Activated naive CD4-positive, alpha-beta T cell treated with anti-CD3 and anti-CD28 coated beads, Interleukin-2, amount 10 ng/mL, durations not matched to agents 7 days and 5 days (primary cell): ENCODE measurements at regions not wholly inside any gene's neighbourhood (a gene's known extent, or its start where the extent isn't known, plus 50 kb on each side); places are given as distances from the start of the nearest gene placed in this dataset.

Source experiments
- CTCF ChIA-PET: fragments of 350-600 bp; sonication (Branson Sonifier 250); formaldehyde crosslinking; loops from one replicate; lab custom pipeline; 2021; ENCODE audit warnings: antibody characterized with exemption; lab: Charles Lee
- DNase-seq: peaks from one replicate; pipeline ENCODE4 v3.0.0-alpha.2; 2020
- H3K27ac Mint-ChIP-seq: one replicate; pipeline ENCODE4 v1.8.0; 2021; ENCODE audit warnings: mild to moderate bottlenecking, moderate library complexity, mixed read lengths
- H3K27me3 Mint-ChIP-seq: one replicate; pipeline ENCODE4 v1.8.0; 2021; ENCODE audit warnings: mild to moderate bottlenecking, mixed read lengths
- H3K36me3 Mint-ChIP-seq: one replicate; pipeline ENCODE4 v1.8.0; 2021; ENCODE audit warnings: mixed read lengths
- H3K4me1 Mint-ChIP-seq: one replicate; pipeline ENCODE4 v1.8.0; 2021; ENCODE audit warnings: mixed read lengths
- H3K4me3 Mint-ChIP-seq: one replicate; pipeline ENCODE4 v1.8.0; 2021; ENCODE audit warnings: mild to moderate bottlenecking, moderate library complexity, mixed read lengths
- H3K9me3 Mint-ChIP-seq: one replicate; pipeline ENCODE4 v1.8.0; 2021; ENCODE audit warnings: mixed read lengths

DNA sequence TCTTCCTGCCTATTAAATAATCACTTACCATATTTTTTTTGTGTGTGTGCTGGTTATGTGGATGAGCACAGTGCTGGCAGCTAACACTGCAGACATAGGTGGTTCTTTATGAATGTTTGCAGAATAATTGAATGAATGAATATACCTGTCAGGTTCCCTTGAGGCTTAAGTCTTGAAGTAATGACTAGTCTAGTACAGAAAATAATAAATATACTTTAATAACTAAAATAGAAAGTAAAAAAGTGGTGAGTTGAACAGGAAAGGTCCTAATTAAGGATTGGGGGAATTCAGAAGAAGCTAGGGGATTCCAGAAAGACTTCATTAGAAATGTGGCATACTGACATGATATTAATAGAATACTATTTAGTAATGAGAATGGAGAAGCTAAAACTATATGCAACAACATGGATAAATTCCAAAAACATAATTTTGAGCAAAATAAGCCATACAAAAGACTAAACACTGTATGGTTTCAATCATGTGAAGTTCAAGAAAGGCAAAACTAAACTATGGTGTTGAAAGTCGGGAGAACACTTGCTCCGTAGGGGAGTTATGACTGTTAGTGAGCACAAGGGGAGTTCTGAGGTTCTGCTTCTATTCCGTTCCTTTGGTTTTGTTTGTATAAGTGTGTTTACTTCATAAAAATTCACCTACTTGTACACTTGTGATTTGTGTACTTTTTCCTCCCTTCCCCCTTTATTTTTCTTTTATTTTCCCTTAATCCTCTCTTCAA lies 464.6 kb downstream of the MTX2 start:
- Mint-ChIP-seq H3K4me3 (no peak overlapping the region), H3K4me1 (no peaks in the 10 kb centered on the region), H3K27ac (no peak overlapping the region), H3K27me3 (peaks cover 4% of the 10 kb centered on the region), H3K36me3 (no peaks in the 10 kb centered on the region), H3K9me3 (no peaks in the 10 kb centered on the region)
- DNase-seq = no peak
- CTCF ChIA-PET = no interaction called here

DNA sequence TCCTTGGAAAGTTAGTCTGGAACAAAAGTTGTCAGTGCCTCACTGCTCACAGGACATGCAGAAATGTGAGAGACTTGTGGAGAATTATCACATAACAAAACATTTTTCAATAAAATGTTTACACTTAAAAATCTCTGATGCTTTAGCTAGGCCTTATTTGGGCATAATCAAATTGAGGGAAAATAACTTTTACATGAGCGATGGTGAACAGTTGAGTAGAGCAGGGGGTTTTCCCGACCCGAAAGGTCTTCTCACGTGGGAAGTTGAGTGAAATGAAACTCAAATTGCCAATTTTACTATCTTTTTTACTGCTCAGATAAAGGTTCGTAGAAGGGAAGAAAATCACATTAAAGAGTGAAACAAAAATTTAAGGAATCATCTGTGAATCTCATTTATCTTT lies 465.6 kb downstream of the MTX2 start:
- H3K9me3 Mint-ChIP-seq = no peaks in the 10 kb centered on the region
- H3K4me3 Mint-ChIP-seq = no peak overlapping the region

DNA sequence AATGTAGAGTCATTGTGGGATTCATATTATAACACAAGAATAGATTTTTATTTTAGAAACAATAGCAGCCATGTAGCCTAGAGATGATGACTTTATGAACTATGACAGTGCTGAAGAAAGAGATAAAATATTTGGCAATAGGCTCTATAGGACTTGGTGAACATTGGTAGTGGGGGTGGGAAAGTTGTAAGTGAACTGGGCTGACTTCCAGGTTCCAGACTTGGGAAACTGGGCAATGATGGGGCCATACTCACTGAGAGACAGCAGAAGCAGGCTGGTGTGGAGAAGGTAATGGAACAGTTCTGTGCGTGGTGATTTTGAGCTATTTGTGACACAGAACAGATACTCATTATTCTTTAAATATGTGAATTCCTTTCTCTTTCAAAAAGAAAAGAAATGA lies 470.3 kb upstream of the HNRNPA3 start:
- Mint-ChIP-seq H3K9me3 (no peaks in the 10 kb centered on the region), H3K27ac (no peak overlapping the region), H3K4me3 (no peak overlapping the region), H3K36me3 (no peaks in the 10 kb centered on the region), H3K27me3 (peaks cover 4% of the 10 kb centered on the region), H3K4me1 (peaks cover 3% of the 10 kb centered on the region)
- CTCF ChIA-PET = no interaction called here
- no peak for DNase-seq

More for the DNA sequence above, 465.6 kb downstream of the MTX2 start:
- no peak overlapping the region for H3K27ac Mint-ChIP-seq
- DNase-seq = no peak
- H3K4me1 Mint-ChIP-seq = no peaks in the 10 kb centered on the region
- H3K27me3 Mint-ChIP-seq = peaks cover 4% of the 10 kb centered on the region
- CTCF ChIA-PET = no interaction called here
- H3K36me3 Mint-ChIP-seq = no peaks in the 10 kb centered on the region

DNA sequence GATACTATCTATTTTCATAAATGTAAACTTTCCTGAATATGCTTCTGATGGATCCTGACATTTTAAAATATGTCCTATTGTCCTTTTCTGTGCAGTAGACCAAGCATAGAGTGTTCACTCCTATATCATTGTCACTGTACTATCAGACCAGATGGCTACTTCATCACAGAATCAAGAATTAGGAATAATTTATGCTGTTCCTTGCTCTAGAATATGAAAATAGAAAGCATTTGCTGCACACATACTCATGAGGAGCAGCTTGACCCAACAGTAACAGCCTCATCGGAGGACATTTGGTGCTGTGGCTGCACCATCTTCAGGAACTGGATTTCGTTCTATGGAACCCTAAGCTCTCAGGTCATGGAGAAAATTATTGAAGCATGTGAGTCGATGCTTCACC lies 468.9 kb upstream of the HNRNPA3 start:
- no peak overlapping the region for H3K27ac Mint-ChIP-seq
- no peak for DNase-seq
- CTCF ChIA-PET = no interaction called here
- no peaks in the 10 kb centered on the region for H3K27me3 Mint-ChIP-seq
- no peaks in the 10 kb centered on the region for H3K9me3 Mint-ChIP-seq
- peaks cover 3% of the 10 kb centered on the region for H3K4me1 Mint-ChIP-seq
- H3K36me3 Mint-ChIP-seq = no peaks in the 10 kb centered on the region
- H3K4me3 Mint-ChIP-seq = no peak overlapping the region

DNA sequence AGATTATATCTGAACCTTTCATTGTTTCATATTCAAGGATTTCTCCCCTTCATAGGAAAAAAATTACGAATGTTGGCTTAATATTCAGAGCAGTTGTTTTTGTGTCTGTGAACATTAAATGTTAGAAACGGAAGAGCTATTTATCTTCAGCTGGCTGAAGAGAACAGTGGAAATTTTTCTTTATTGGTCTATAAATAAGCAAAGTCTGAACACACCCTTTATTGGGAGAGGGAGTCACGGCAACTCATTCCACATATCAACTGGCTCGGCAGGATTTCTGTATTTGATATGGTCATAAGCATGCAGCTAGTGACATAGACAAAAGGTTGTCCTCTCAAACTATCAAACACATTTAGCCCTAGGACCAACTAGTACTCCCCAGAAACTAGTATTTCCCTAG lies 468.4 kb upstream of the HNRNPA3 start:
- no peaks in the 10 kb centered on the region for H3K9me3 Mint-ChIP-seq
- CTCF ChIA-PET = no interaction called here

GRCh38 chr2:176745543-176746200 lies 466.9 kb upstream of the HNRNPA3 start:
- CTCF ChIA-PET = interaction anchor here (1.1 kb wide), 1 partner anchor 403 kb away, joined by 4 read pairs; no protein-coding TSS in a partner anchor
- no peak overlapping the region for H3K4me3 Mint-ChIP-seq

More for the DNA sequence above, 468.4 kb upstream of the HNRNPA3 start:
- Mint-ChIP-seq H3K36me3 (no peaks in the 10 kb centered on the region), H3K27ac (no peak overlapping the region), H3K4me1 (peaks cover 3% of the 10 kb centered on the region), H3K27me3 (no peaks in the 10 kb centered on the region), H3K4me3 (no peak overlapping the region)
- DNase-seq = no peak

DNA sequence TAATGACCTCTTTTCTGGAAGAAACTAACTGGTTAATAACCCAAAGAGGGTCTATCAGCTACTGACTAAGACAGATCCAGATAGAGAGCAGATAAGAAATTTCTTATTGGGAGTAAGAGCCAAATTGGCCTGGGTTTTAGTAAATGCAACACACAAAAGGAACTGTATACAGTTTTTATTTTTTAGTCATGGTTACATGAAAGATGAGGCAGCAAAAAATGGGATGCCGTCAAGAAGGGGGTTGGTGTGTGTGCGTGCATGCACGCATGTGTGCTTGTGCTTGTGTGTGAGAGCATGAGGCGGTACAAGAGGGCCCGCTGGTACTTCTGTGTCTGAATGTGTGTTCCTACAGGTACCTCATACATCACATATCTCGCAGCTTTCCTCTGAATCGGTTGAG lies 466.2 kb upstream of the HNRNPA3 start:
- Mint-ChIP-seq H3K4me3 (no peak overlapping the region), H3K9me3 (no peaks in the 10 kb centered on the region), H3K4me1 (peaks cover 3% of the 10 kb centered on the region), H3K27me3 (no peaks in the 10 kb centered on the region), H3K36me3 (no peaks in the 10 kb centered on the region), H3K27ac (no peak overlapping the region)
- CTCF ChIA-PET = interaction anchor here (1.1 kb wide), 1 partner anchor 402 kb away, joined by 4 read pairs; no protein-coding TSS in a partner anchor
- no peak for DNase-seq

More at GRCh38 chr2:176745543-176746200, 466.9 kb upstream of the HNRNPA3 start:
- H3K4me1 Mint-ChIP-seq = peaks cover 3% of the 10 kb centered on the region
- H3K9me3 Mint-ChIP-seq = no peaks in the 10 kb centered on the region
- no peaks in the 10 kb centered on the region for H3K36me3 Mint-ChIP-seq
- no peaks in the 10 kb centered on the region for H3K27me3 Mint-ChIP-seq
- DNase-seq = no peak
- H3K27ac Mint-ChIP-seq = no peak overlapping the region

- H3K4me1 Mint-ChIP-seq = peaks cover 3% of the 10 kb centered on the region
- H3K27me3 Mint-ChIP-seq = no peaks in the 10 kb centered on the region
- no peak overlapping the region for H3K4me3 Mint-ChIP-seq
- CTCF ChIA-PET = no interaction called here
- H3K9me3 Mint-ChIP-seq = no peaks in the 10 kb centered on the region
- no peak overlapping the region for H3K27ac Mint-ChIP-seq
- no peak for DNase-seq
- H3K36me3 Mint-ChIP-seq = no peaks in the 10 kb centered on the region
Measured at GRCh38 chr2:176747506-176747905, 465.1 kb upstream of the HNRNPA3 start.

GRCh38 chr2:176747928-176748327 lies 464.7 kb upstream of the HNRNPA3 start:
- no peaks in the 10 kb centered on the region for H3K9me3 Mint-ChIP-seq
- H3K4me3 Mint-ChIP-seq = no peak overlapping the region
- H3K27me3 Mint-ChIP-seq = no peaks in the 10 kb centered on the region
- H3K4me1 Mint-ChIP-seq = peaks cover 3% of the 10 kb centered on the region
- CTCF ChIA-PET = no interaction called here
- no peaks in the 10 kb centered on the region for H3K36me3 Mint-ChIP-seq
- no peak for DNase-seq
- no peak overlapping the region for H3K27ac Mint-ChIP-seq

- H3K9me3 Mint-ChIP-seq = no peaks in the 10 kb centered on the region
- peaks cover 3% of the 10 kb centered on the region for H3K4me1 Mint-ChIP-seq
- no peak overlapping the region for H3K4me3 Mint-ChIP-seq
- peaks cover 4% of the 10 kb centered on the region for H3K27me3 Mint-ChIP-seq
- no peak overlapping the region for H3K27ac Mint-ChIP-seq
- CTCF ChIA-PET = no interaction called here
- no peaks in the 10 kb centered on the region for H3K36me3 Mint-ChIP-seq
- no peak for DNase-seq
Measured at GRCh38 chr2:176748662-176749061, 463.9 kb upstream of the HNRNPA3 start.

- Mint-ChIP-seq H3K27ac (no peak overlapping the region), H3K36me3 (no peaks in the 10 kb centered on the region), H3K27me3 (peaks cover 4% of the 10 kb centered on the region), H3K4me1 (no peaks in the 10 kb centered on the region), H3K4me3 (no peak overlapping the region), H3K9me3 (no peaks in the 10 kb centered on the region)
- CTCF ChIA-PET = no interaction called here
- DNase-seq = no peak
Measured at GRCh38 chr2:176751314-176752227, 461.0 kb upstream of the HNRNPA3 start.

DNA sequence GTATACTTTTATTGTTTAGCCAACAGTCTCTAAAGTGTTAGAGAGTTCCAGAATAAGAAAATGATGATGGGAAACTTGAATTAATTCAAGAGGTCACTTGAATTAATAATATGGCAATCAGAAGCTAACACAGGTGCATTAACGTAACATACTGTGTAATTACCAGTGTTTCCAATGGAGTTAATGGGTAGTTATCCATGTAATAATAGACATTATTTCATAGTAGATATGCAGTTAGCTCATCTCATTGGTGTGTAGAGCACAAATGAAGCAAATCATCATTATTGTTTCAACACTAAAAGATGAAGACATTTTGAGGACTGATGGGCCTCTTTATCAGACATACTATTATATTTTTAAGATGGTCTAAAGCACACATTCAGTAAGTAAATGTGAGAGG lies 460.3 kb upstream of the HNRNPA3 start:
- no peaks in the 10 kb centered on the region for H3K9me3 Mint-ChIP-seq
- H3K27ac Mint-ChIP-seq = no peak overlapping the region
- no peak for DNase-seq
- no peaks in the 10 kb centered on the region for H3K36me3 Mint-ChIP-seq
- CTCF ChIA-PET = no interaction called here
- H3K27me3 Mint-ChIP-seq = peaks cover 5% of the 10 kb centered on the region
- no peaks in the 10 kb centered on the region for H3K4me1 Mint-ChIP-seq
- no peak overlapping the region for H3K4me3 Mint-ChIP-seq

DNA sequence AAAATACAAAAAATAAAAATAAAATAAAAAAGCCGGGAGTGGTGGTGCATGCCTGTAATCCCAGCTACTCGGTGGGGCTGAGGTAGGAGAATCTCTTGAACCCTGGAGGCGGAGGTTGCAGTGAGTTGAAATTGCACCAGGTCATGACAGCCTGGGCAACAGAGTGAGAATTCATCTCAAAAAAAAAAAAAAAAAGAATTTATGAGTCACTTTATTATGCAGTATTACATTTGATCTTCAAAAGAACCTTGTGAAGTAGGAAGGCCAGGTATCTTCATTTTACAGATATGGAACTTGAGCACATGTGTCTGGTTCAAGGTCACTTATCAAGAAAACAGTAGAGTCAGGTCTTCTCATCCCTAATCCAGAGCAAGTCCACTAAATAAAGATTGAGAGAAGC lies 459.4 kb upstream of the HNRNPA3 start:
- Mint-ChIP-seq H3K4me3 (no peak overlapping the region), H3K36me3 (no peaks in the 10 kb centered on the region), H3K27ac (no peak overlapping the region), H3K27me3 (peaks cover 12% of the 10 kb centered on the region), H3K4me1 (no peaks in the 10 kb centered on the region), H3K9me3 (no peaks in the 10 kb centered on the region)
- CTCF ChIA-PET = interaction anchor here (0.6 kb wide), 1 partner anchor 140 kb away, joined by 3 read pairs; no protein-coding TSS in a partner anchor
- no peak for DNase-seq

DNA sequence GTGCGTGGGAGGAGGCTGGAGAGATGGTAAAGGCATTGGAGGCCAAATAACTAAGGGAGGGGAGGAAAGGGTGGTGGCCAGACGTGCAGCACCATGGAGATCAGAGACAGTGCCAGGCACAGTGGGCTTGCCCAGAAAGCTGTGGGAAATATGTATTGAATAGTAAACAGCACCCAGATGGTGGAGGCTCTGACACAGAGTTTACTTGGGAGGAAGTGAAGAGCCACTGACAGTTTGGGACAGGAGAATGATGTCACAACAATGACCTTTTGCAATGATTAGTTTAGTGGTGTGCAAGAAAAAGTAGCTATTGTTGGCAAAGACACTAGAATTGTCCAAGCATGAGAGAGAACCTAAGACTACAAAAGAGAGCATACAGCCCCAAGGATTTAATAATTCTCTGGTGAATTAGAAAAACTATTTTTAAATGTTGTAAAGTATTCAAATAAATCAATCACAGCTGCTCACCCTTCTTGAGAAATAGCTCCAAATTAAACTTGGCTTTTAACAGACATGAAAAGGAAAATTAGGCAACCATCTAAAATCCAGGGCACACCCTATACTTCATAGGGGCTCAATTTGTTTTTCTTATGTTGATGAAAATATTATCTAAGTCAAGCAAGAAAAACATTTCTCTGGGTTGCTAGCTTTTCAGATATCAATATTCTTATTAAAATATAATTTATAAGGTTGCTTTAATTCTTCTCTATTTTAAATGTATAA lies 458.7 kb upstream of the HNRNPA3 start:
- Mint-ChIP-seq H3K27ac (no peak overlapping the region), H3K4me1 (no peaks in the 10 kb centered on the region), H3K9me3 (no peaks in the 10 kb centered on the region), H3K27me3 (peaks cover 12% of the 10 kb centered on the region), H3K36me3 (no peaks in the 10 kb centered on the region), H3K4me3 (no peak overlapping the region)
- CTCF ChIA-PET = no interaction called here
- DNase-seq = no peak
